HAP-1 (cell line): ENCODE measurements at regions not wholly inside any gene's neighbourhood (a gene's known extent, or its start where the extent isn't known, plus 50 kb on each side); places are given as distances from the start of the nearest gene placed in this dataset.
A peak's percentile ranks its signal among the peaks of the same experiment; 100 is the strongest.
"Not testable (repeated sequence)": the region's sequence is repeated elsewhere in the genome, so short reads cannot be mapped to it uniquely, and the experiment has no call there.

Experiments
- DNase-seq, 2 experiments: peaks; one replicate each; pipeline ENCODE4 v3.0.0-alpha.2; 2016 to 2020; ENCODE audit warnings: low spot score in 2 of 2
- H3K27me3 ChIP-seq: fragments of 250-450 bp; sonication (Bioruptor Pico); 2 replicates; pipeline ENCODE4 v1.5.1; 2020; ENCODE audit warnings: low read depth, mild to moderate bottlenecking, moderate library complexity
- H3K36me3 ChIP-seq: fragments of 250-450 bp; sonication (Bioruptor Pico); replicated peaks from 2 replicates; pipeline ENCODE4 v1.5.1; 2020; ENCODE audit warnings: mild to moderate bottlenecking
- H3K4me1 ChIP-seq: fragments of 250-450 bp; sonication (Bioruptor Pico); 2 replicates; pipeline ENCODE4 v1.5.1; 2020; ENCODE audit warnings: mild to moderate bottlenecking
- H3K4me3 ChIP-seq: fragments of 250-450 bp; sonication (Bioruptor Pico); 2 replicates; pipeline ENCODE4 v1.5.1; 2020; ENCODE audit warnings: mild to moderate bottlenecking, moderate library complexity
- H3K9me3 ChIP-seq: fragments of 250-450 bp; sonication (Bioruptor Pico); 2 replicates; pipeline ENCODE4 v1.5.1; 2020; ENCODE audit warnings: mild to moderate bottlenecking, moderate library complexity
- in situ Hi-C: fragments of 300-500 bp; cut with MboI; formaldehyde crosslinking; loops from 3 replicates; pipeline ENCODE4 v1.14.3; 2020; ENCODE audit warnings: low sequenced_read_pairs, inconsistent platforms, mixed read lengths

- DNase-seq, H3K4me3 ChIP-seq, H3K36me3 ChIP-seq, H3K9me3 ChIP-seq, H3K4me1 ChIP-seq, H3K27me3 ChIP-seq, in situ Hi-C loops: not testable (repeated sequence)
Observed at GRCh38 chr5:11392-11791, 80.6 kb upstream of the PLEKHG4B start.

- H3K9me3 ChIP-seq, result no peaks in the 10 kb centered on the region
- H3K4me1 ChIP-seq, result no peaks in the 10 kb centered on the region
- H3K27me3 ChIP-seq, result no peaks in the 10 kb centered on the region
- no peak overlapping the region for H3K4me3 ChIP-seq
- in situ Hi-C loops, result no loop called here
- H3K36me3 ChIP-seq, result no peaks in the 10 kb centered on the region
- DNase-seq, result no peak
Observed at GRCh38 chr5:11898-12297, 80.1 kb upstream of the PLEKHG4B start.

GRCh38 chr5:13234-13633 lies 78.7 kb upstream of the PLEKHG4B start:
- Histone ChIP-seq H3K4me1 (no peaks in the 10 kb centered on the region), H3K36me3 (no peaks in the 10 kb centered on the region), H3K9me3 (no peaks in the 10 kb centered on the region), H3K4me3 (no peak overlapping the region), H3K27me3 (peaks cover 2% of the 10 kb centered on the region; the same call in 1 of the 2 replicates)
- DNase-seq, result no peak
- in situ Hi-C loops, result no loop called here

GRCh38 chr5:14676-15075 lies 77.3 kb upstream of the PLEKHG4B start:
- H3K27me3 ChIP-seq, H3K9me3 ChIP-seq, H3K4me3 ChIP-seq, H3K4me1 ChIP-seq, H3K36me3 ChIP-seq, in situ Hi-C loops, DNase-seq: not testable (repeated sequence)

- in situ Hi-C loops, H3K9me3 ChIP-seq, H3K4me3 ChIP-seq, H3K27me3 ChIP-seq, DNase-seq, H3K36me3 ChIP-seq, H3K4me1 ChIP-seq: not testable (repeated sequence)
Observed at GRCh38 chr5:20276-20675, 71.7 kb upstream of the PLEKHG4B start.

- Histone ChIP-seq H3K4me3 (no peak overlapping the region), H3K9me3 (no peaks in the 10 kb centered on the region), H3K36me3 (no peaks in the 10 kb centered on the region), H3K4me1 (no peaks in the 10 kb centered on the region), H3K27me3 (peaks cover 6% of the 10 kb centered on the region; the same call in 1 of the 2 replicates)
- DNase-seq, result peak in 1 of 2 experiments; percentile 31
- in situ Hi-C loops, result no loop called here
Observed at GRCh38 chr5:21654-22233, 70.2 kb upstream of the PLEKHG4B start.

GRCh38 chr5:23907-24306 lies 68.1 kb upstream of the PLEKHG4B start:
- H3K36me3 ChIP-seq, H3K4me1 ChIP-seq, in situ Hi-C loops, H3K9me3 ChIP-seq, H3K4me3 ChIP-seq, H3K27me3 ChIP-seq, DNase-seq: not testable (repeated sequence)

- peaks cover 15% of the 10 kb centered on the region for H3K27me3 ChIP-seq
- H3K4me3 ChIP-seq, H3K4me1 ChIP-seq, H3K36me3 ChIP-seq, DNase-seq, in situ Hi-C loops, H3K9me3 ChIP-seq: not testable (repeated sequence)
Observed at GRCh38 chr5:25067-25466, 66.9 kb upstream of the PLEKHG4B start.

GRCh38 chr5:30131-30530 lies 61.8 kb upstream of the PLEKHG4B start:
- DNase-seq, result no peak
- peaks cover 23% of the 10 kb centered on the region for H3K27me3 ChIP-seq
- H3K36me3 ChIP-seq, result no peaks in the 10 kb centered on the region
- in situ Hi-C loops, result no loop called here
- no peaks in the 10 kb centered on the region for H3K4me1 ChIP-seq
- H3K9me3 ChIP-seq, result no peaks in the 10 kb centered on the region
- no peak overlapping the region for H3K4me3 ChIP-seq

- H3K9me3 ChIP-seq, H3K4me1 ChIP-seq, DNase-seq, H3K4me3 ChIP-seq, in situ Hi-C loops, H3K36me3 ChIP-seq: not testable (repeated sequence)
- peaks cover 26% of the 10 kb centered on the region for H3K27me3 ChIP-seq
Observed at GRCh38 chr5:30556-30955, 61.4 kb upstream of the PLEKHG4B start.

GRCh38 chr5:32165-32564 lies 59.8 kb upstream of the PLEKHG4B start:
- peaks cover 4% of the 10 kb centered on the region for H3K9me3 ChIP-seq
- H3K36me3 ChIP-seq, result no peaks in the 10 kb centered on the region
- no peaks in the 10 kb centered on the region for H3K4me1 ChIP-seq
- no peak for DNase-seq
- H3K27me3 ChIP-seq, result peaks cover 30% of the 10 kb centered on the region
- in situ Hi-C loops, result no loop called here
- H3K4me3 ChIP-seq, result no peak overlapping the region

GRCh38 chr5:35521-35920 lies 56.4 kb upstream of the PLEKHG4B start:
- in situ Hi-C loops, H3K4me1 ChIP-seq, DNase-seq, H3K4me3 ChIP-seq, H3K9me3 ChIP-seq, H3K36me3 ChIP-seq: not testable (repeated sequence)
- peaks cover 39% of the 10 kb centered on the region for H3K27me3 ChIP-seq

- in situ Hi-C loops, H3K4me1 ChIP-seq, H3K9me3 ChIP-seq, DNase-seq, H3K36me3 ChIP-seq, H3K4me3 ChIP-seq: not testable (repeated sequence)
- peaks cover 44% of the 10 kb centered on the region for H3K27me3 ChIP-seq
Observed at GRCh38 chr5:37207-37606, 54.8 kb upstream of the PLEKHG4B start.

GRCh38 chr5:39979-40583 lies 51.9 kb upstream of the PLEKHG4B start:
- in situ Hi-C loops, result no loop called here
- Histone ChIP-seq H3K9me3 (peaks cover 4% of the 10 kb centered on the region), H3K4me3 (no peak overlapping the region), H3K36me3 (no peaks in the 10 kb centered on the region), H3K27me3 (peaks cover 41% of the 10 kb centered on the region), H3K4me1 (no peaks in the 10 kb centered on the region)
- DNase-seq, result no peak
